ENCODE measurements at regions not wholly inside any gene's neighbourhood (a gene's known extent, or its start where the extent isn't known, plus 50 kb on each side); places are given as distances from the start of the nearest gene placed in this dataset.

DNA sequence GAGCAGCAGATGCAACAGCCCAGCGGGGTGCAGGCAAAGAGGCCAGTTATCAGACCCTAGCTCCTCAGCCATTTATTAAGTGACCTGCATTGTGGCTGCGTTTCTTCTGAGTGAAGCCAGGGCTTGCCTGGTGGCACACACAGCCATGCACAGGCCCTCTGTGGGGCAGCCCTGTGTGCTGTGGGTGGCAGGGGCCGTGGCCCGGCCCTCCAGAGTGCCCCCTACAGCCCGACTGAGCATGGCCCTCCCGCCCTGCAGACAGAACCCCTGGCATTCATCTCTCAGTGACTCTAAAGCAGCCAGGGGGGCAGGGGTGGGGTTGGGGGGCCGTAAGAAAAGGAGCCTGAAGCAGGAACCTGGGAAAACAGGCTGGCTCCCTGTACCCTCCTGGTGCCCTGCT lies 226.0 kb upstream of the PWP1 start:
- ChIA-PET POLR2A (ENCODE audit: low non-redundant PET) (no interaction called here), CTCF (no interaction called here)
- H3K27ac ChIP-seq (ENCODE audit: low read depth, low read length, poor library complexity, severe bottlenecking) = no peak overlapping the region
- intact Hi-C loops (cut with micrococcal nuclease; ENCODE audit: unreplicated experiment) = no loop called here
- TF ChIP-seq, protein P1, sequence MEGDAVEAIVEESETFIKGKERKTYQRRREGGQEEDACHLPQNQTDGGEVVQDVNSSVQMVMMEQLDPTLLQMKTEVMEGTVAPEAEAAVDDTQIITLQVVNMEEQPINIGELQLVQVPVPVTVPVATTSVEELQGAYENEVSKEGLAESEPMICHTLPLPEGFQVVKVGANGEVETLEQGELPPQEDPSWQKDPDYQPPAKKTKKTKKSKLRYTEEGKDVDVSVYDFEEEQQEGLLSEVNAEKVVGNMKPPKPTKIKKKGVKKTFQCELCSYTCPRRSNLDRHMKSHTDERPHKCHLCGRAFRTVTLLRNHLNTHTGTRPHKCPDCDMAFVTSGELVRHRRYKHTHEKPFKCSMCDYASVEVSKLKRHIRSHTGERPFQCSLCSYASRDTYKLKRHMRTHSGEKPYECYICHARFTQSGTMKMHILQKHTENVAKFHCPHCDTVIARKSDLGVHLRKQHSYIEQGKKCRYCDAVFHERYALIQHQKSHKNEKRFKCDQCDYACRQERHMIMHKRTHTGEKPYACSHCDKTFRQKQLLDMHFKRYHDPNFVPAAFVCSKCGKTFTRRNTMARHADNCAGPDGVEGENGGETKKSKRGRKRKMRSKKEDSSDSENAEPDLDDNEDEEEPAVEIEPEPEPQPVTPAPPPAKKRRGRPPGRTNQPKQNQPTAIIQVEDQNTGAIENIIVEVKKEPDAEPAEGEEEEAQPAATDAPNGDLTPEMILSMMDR (conservative IDR thresholded peaks at IDR 0.05; ENCODE audit: low read depth, low read length) = no peak
- TF ChIP-seq EZH2 (IDR thresholded peaks at IDR 0.05; ENCODE audit: borderline replicate concordance, low read depth, low read length, poor library complexity, severe bottlenecking) = no peak
- no peaks in the 10 kb centered on the region for H3K27me3 ChIP-seq (replicated peaks; ENCODE audit: insufficient read depth, low read depth, low read length, poor library complexity)
- H3K36me3 ChIP-seq (ENCODE audit: insufficient read depth, low read length, poor library complexity, severe bottlenecking) = no peaks in the 10 kb centered on the region
- peaks cover 9% of the 10 kb centered on the region for H3K4me1 ChIP-seq (ENCODE audit: insufficient read depth, low read length, poor library complexity, severe bottlenecking)
- no TSS peak for BruUV-seq (replicated peaks)
- H3K9me3 ChIP-seq (ENCODE audit: low read depth, low read length, poor library complexity, severe bottlenecking) = no peaks in the 10 kb centered on the region
- H3K4me3 ChIP-seq (ENCODE audit: low read depth, low read length, poor library complexity, severe bottlenecking) = no peak overlapping the region
- DNase-seq (ENCODE audit: low spot score) = no peak

DNA sequence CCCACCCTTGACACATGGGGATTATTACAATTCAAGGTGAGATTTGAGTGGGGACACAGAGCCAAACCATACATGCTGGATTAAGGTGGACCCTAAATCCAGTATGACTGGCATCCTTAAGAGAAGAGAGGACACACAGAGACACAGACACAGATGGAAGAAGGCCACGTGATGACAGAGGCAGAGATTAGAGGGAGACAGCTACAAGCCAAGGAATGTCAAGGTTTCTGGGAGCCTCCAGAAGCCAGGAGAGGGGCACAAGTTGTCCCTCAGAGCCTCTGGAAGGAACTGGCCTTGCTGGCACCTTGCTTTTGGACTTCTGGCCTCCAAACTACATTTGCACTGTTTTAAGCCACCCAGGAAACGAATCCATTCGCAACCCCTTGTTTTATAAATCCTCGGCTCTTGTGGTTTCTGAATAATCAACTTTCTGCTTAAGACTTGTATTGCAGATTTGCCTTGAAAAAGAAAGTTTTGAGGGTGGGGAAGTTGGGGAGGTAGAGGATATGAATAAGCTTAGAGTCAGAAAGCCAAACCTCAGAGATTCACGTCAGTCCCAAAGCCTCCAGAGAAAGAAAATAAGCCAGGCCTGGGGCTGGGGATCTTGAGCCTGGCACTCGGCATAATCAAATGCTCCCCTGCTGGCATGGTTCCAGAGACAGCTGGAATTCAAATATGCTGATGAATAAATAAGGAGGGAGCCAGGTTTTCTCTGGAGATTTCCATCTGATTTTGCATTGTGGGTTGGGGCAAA lies 224.2 kb upstream of the PWP1 start:
- Histone ChIP-seq H3K4me1 (ENCODE audit: insufficient read depth, low read length, poor library complexity, severe bottlenecking) (peaks cover 9% of the 10 kb centered on the region), H3K27me3 (replicated peaks; ENCODE audit: insufficient read depth, low read depth, low read length, poor library complexity) (no peaks in the 10 kb centered on the region), H3K4me3 (ENCODE audit: low read depth, low read length, poor library complexity, severe bottlenecking) (no peak overlapping the region), H3K9me3 (ENCODE audit: low read depth, low read length, poor library complexity, severe bottlenecking) (no peaks in the 10 kb centered on the region), H3K36me3 (ENCODE audit: insufficient read depth, low read length, poor library complexity, severe bottlenecking) (no peaks in the 10 kb centered on the region), H3K27ac (ENCODE audit: low read depth, low read length, poor library complexity, severe bottlenecking) (no peak overlapping the region)
- intact Hi-C loops (cut with micrococcal nuclease; ENCODE audit: unreplicated experiment) = no loop called here
- DNase-seq (ENCODE audit: low spot score) = peak; percentile 52
- TF ChIP-seq, protein P1 (conservative IDR thresholded peaks at IDR 0.05; ENCODE audit: low read depth, low read length) = no peak
- no peak for TF ChIP-seq EZH2 (IDR thresholded peaks at IDR 0.05; ENCODE audit: borderline replicate concordance, low read depth, low read length, poor library complexity, severe bottlenecking)
- ChIA-PET POLR2A (ENCODE audit: low non-redundant PET) (no interaction called here), CTCF (no interaction called here)
- no TSS peak for BruUV-seq (replicated peaks)

DNA sequence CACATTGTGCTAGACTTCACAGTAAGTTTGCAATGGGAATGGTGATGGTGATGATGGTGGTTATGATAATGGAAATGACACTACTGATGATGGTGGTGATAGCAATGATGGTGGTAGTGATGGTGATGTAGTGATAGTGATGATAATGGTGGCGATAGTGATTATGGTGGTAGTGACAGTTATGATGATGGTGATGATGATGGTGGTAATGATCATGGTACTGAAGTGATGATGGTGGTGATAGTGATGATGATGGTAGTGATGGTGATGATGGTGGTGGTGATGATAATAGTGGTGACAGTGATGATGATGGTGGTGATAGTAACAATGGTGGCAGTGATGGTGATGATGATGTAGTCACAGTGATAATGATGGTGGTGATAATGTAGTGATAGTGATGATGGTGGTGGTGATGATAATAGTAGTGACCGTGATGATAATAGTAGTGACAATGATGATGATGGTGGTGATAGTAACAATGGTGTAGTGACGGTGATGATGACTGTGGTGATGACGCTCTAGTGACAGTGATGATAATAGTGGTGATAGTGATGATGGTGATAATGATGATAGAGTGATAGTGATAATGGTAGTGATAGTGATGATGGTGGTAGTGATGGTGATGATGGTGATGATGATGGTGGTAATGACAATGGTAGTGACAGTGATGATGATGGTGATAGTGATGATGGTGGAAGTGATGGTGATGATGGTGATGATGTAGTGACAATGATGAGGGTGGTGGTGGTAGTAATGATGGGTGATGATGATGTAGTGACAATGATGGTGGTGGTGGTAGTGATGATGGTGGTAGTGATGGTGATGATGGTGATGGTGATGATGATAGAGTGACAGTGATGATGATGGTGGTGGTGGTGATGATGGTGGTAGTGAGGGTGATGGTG lies 222.9 kb upstream of the PWP1 start:
- no peaks in the 10 kb centered on the region for H3K27me3 ChIP-seq (replicated peaks; ENCODE audit: insufficient read depth, low read depth, low read length, poor library complexity)
- intact Hi-C loops (cut with micrococcal nuclease; ENCODE audit: unreplicated experiment) = no loop called here
- no peak overlapping the region for H3K4me3 ChIP-seq (ENCODE audit: low read depth, low read length, poor library complexity, severe bottlenecking)
- ChIA-PET POLR2A (ENCODE audit: low non-redundant PET) (no interaction called here), CTCF (no interaction called here)
- TF ChIP-seq, protein P1 (conservative IDR thresholded peaks at IDR 0.05; ENCODE audit: low read depth, low read length) = no peak
- TF ChIP-seq EZH2 (IDR thresholded peaks at IDR 0.05; ENCODE audit: borderline replicate concordance, low read depth, low read length, poor library complexity, severe bottlenecking) = no peak
- no peaks in the 10 kb centered on the region for H3K9me3 ChIP-seq (ENCODE audit: low read depth, low read length, poor library complexity, severe bottlenecking)
- no TSS peak for BruUV-seq (replicated peaks)
- no peak overlapping the region for H3K27ac ChIP-seq (ENCODE audit: low read depth, low read length, poor library complexity, severe bottlenecking)
- no peaks in the 10 kb centered on the region for H3K36me3 ChIP-seq (ENCODE audit: insufficient read depth, low read length, poor library complexity, severe bottlenecking)
- no peak for DNase-seq (ENCODE audit: low spot score)
- peaks cover 9% of the 10 kb centered on the region for H3K4me1 ChIP-seq (ENCODE audit: insufficient read depth, low read length, poor library complexity, severe bottlenecking)
